A549 (cell line): ENCODE measurements at regions not wholly inside any gene's neighbourhood (a gene's known extent, or its start where the extent isn't known, plus 50 kb on each side); places are given as distances from the start of the nearest gene placed in this dataset.

Experiments
- CTCF ChIP-seq: fragments of >200 bp; sonication (Bioruptor Twin); formaldehyde crosslinking; IDR thresholded peaks from 3 replicates; pipeline ENCODE4 v1.5.1; 2016
- E2F6 ChIP-seq: IDR thresholded peaks from 2 replicates; pipeline ENCODE4 v1.6.1; 2012; ENCODE audit warnings: low read depth, borderline replicate concordance
- EP300 ChIP-seq, 2 experiments: fragments of >200 bp; sonication (Bioruptor Twin); formaldehyde crosslinking; IDR thresholded peaks; 2 replicates in 1 of 2; 3 replicates in 1 of 2; pipeline ENCODE4 v1.6.1; 2016 to 2017
- ESRRA ChIP-seq: fragments of 150-350 bp; IDR thresholded peaks from 2 replicates; pipeline ENCODE4 v1.6.1; 2014; ENCODE audit warnings: mild to moderate bottlenecking, low read length, borderline replicate concordance
- JUN ChIP-seq, 2 experiments: fragments of >200 bp; sonication (Bioruptor Twin); formaldehyde crosslinking; IDR thresholded peaks; 2 replicates in 1 of 2; 3 replicates in 1 of 2; pipeline ENCODE4 v1.6.1; 2016 to 2017
- MAX ChIP-seq: IDR thresholded peaks from 2 replicates; pipeline ENCODE4 v1.6.1; 2012
- POLR2A ChIP-seq: IDR thresholded peaks from 2 replicates; pipeline ENCODE4 v1.6.1; 2012; ENCODE audit warnings: mild to moderate bottlenecking, low read length
- RFX5 ChIP-seq: fragments of 450-650 bp; IDR thresholded peaks from 2 replicates; pipeline ENCODE4 v1.7.1; 2014; ENCODE audit warnings: antibody characterized with exemption, mild to moderate bottlenecking, moderate library complexity
- TF ChIP-seq, protein P1 (sequence below): fragments of 200-600 bp; sonication (generic); IDR thresholded peaks from 2 replicates; pipeline ENCODE4 v1.6.1; 2016; ENCODE audit warnings: antibody characterized with exemption, mild to moderate bottlenecking, moderate library complexity

DNA sequence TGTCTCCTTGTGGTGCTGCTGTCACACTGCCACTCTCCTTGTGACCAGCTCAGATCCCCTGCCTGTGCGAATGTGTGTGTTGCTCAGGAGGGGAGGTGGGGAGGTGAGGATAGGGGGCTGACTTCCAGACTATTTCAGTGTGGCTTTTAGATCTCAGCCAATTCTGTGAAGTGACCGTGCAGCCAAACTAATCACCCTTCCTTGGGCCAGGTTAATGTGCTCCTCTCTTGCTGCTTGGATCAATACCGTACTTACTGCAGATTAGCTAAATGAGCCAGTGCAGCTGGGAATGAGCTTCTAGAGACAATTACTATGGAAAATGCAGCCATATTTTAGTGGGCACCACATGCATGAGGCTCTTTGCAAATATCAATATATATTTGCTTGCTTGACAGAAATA is 206.0 kb downstream of the MELK start:
- TF ChIP-seq CTCF (no peak), EP300 (IDR thresholded peaks at IDR 0.05) (no peak), E2F6 (no peak), RFX5 (no peak), POLR2A (no peak), MAX (no peak), ESRRA (no peak), JUN (IDR thresholded peaks at IDR 0.05) (no peak)
- TF ChIP-seq, protein P1, sequence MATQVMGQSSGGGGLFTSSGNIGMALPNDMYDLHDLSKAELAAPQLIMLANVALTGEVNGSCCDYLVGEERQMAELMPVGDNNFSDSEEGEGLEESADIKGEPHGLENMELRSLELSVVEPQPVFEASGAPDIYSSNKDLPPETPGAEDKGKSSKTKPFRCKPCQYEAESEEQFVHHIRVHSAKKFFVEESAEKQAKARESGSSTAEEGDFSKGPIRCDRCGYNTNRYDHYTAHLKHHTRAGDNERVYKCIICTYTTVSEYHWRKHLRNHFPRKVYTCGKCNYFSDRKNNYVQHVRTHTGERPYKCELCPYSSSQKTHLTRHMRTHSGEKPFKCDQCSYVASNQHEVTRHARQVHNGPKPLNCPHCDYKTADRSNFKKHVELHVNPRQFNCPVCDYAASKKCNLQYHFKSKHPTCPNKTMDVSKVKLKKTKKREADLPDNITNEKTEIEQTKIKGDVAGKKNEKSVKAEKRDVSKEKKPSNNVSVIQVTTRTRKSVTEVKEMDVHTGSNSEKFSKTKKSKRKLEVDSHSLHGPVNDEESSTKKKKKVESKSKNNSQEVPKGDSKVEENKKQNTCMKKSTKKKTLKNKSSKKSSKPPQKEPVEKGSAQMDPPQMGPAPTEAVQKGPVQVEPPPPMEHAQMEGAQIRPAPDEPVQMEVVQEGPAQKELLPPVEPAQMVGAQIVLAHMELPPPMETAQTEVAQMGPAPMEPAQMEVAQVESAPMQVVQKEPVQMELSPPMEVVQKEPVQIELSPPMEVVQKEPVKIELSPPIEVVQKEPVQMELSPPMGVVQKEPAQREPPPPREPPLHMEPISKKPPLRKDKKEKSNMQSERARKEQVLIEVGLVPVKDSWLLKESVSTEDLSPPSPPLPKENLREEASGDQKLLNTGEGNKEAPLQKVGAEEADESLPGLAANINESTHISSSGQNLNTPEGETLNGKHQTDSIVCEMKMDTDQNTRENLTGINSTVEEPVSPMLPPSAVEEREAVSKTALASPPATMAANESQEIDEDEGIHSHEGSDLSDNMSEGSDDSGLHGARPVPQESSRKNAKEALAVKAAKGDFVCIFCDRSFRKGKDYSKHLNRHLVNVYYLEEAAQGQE, result no peak
